Sciatic nerve (tissue), 2 donors: ENCODE measurements at regions not wholly inside any gene's neighbourhood (a gene's known extent, or its start where the extent isn't known, plus 50 kb on each side); places are given as distances from the start of the nearest gene placed in this dataset.

Experiments
- ATAC-seq: fragments of 200-7000 bp; cut with Tn5 transposase; one replicate; pipeline ENCODE4 v1.9.1; 2020; ENCODE audit warnings: mild to moderate bottlenecking, moderate library complexity
- DNase-seq: peaks from one replicate; pipeline ENCODE4 v3.0.0-alpha.2; 2020; ENCODE audit warnings: low spot score
- intact Hi-C: fragments of 100-400 bp; cut with DNase I; formaldehyde crosslinking; loops from one replicate; pipeline ENCODE4 v1.14.2; 2022
- donor health status: DM: no; HTN: no; CAD: no.
- donor health status: DM: no; HTN: no; CAD: no.

DNA sequence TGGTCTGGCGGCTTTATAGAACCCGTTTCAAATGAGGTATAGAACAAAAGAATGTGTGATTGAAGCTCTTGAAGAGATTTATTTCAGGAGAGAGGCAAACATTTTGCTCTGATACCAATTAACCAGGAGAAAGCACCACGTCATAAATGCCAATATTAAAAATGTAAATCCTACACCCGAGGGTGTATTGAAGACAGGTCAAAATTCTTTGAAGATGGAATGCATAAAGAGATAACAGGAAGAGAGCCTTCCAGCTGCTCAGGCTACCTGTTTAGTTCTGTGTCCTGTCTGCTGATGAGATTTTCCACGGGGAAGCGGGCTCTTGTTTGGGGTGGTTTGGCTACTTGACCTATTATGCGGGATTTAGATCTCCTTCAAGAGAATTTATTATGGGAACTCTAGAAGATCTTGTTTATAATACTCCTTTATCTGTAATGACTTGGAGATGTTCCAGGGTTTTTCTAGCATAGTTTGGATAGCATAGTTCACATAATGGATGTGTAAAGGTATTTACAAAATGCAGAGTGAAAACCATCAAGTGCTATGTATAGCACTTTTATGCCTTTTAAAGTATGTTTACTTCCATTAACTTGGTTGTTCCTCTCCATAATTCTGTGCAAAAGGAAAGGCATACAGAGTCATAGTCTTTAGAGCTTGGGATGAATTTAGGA is 204.5 kb upstream of the SPRED2 start:
- no peak for ATAC-seq
- no peak for DNase-seq
- intact Hi-C loops: no loop called here

DNA sequence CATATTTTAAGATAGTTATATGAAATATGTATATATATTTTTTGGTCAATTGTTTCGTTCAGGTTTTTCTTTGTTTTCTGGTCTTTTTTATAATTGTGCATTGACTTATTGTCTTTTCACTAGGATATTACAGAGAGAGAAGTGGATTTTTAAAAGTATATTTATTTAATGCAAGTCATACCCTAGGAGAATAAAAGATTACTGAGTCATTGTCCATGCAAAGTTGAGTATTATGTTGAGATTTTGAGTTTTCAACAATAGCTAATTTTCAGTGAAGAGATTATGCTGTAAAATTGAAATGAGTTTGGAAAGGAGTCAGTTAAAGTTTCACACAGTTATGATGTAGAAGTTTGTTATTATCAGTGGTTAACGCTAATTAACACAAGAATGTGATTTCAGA is 203.6 kb upstream of the SPRED2 start:
- no peak for DNase-seq
- intact Hi-C loops: no loop called here
- ATAC-seq: no peak

DNA sequence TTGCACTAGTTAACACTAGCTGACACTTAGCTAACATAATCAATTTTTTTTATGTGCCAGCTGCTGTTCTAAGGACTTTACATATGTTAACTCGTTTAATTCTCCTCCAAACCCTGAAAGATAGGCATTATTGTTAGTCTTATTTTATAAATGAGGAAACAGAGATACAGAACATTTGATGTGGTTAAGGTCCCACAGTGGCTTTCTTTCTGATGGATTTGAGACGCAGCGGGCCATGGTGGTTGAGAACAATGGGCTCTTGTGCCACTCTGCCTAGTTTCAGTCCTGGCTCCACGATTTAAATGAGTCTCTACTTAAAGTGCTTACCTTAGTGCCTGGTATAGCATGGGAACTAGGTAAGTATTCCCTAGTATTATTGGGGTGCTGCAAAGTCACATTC is 201.9 kb upstream of the SPRED2 start:
- intact Hi-C loops: no loop called here
- DNase-seq: no peak

DNA sequence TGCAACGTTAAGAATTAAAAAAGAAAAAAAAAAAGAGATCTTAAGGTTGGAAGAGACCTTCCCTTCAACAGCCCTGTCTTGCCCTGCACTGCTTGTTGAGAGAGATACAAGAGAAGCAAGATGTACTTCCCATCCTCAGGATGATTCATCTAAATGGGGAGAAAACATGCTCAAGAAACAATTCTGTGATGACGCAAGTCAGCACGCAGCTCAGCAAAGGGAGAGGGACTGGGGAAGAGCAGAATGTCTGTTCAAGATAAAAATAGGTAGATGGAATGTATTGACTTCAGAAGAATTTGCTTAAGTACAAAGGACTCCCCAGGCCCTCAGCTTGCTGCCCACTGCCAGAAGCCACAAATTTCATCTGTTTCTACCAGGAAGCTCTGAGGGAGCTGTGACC is 198.2 kb upstream of the SPRED2 start:
- ATAC-seq: no peak

More for the DNA sequence above, 201.9 kb upstream of the SPRED2 start:
- ATAC-seq: no peak

DNA sequence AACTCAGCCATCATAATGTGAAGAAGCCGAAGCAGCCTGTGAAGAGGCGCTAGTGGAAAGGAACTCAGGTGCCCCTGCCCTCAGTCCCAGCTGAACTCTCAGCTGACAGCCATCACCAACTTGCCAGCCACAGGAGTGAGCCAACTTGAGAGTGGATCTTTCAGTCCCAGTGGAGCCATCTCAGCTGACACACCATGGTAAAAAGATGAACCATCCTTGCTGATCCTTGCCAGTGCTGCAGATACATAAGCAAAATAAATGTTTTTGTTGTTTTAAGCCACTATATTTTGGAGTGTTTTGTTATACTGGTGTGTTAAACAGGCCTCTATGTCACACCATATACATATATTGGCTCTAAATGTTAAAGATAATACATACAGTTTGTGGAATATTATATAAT is 195.8 kb upstream of the SPRED2 start:
- DNase-seq (no peak), ATAC-seq (no peak)
- intact Hi-C loops: loop anchor here (10.0 kb wide), 1 partner anchor 1327 kb away; no protein-coding TSS in a partner anchor

More for the DNA sequence above, 198.2 kb upstream of the SPRED2 start:
- no peak for DNase-seq
- intact Hi-C loops: no loop called here

DNA sequence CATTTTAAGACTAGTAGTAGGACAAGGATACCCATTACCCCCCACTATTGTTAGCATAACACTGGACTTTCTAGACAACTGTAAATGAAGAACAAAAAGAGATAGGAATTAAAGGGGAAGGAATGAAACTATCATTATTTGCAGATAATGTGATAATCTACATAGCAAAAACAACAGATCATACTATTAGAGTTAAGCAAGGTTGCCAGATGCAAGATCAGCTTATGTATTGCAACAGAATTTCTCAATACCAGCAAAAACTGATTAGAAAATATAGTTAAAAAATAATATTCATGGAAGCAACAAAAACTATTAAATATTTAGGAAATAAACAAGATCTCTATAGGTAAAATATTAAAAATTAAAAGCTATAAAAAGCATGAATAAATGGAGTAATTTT is 194.4 kb upstream of the SPRED2 start:
- ATAC-seq: no peak
- DNase-seq: no peak
- intact Hi-C loops: loop anchor here (10.0 kb wide), 1 partner anchor 1328 kb away; no protein-coding TSS in a partner anchor

DNA sequence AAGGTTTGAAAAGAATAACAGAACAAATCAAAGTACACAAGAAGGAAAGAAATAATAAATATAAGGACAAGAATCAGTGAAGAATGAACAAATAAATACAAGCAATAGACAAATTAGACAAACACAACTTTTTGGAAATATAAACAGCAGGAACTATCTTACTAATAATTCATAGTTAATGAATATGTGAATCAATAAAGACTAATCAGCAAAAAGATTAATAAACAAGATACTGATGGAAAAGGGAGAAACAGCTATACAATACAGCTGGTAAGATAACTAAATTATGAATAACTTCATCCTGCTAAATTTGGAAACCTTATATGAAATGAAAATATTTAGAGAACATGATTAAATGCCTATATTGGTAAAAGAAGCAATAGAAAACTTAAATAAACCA is 193.6 kb upstream of the SPRED2 start:
- intact Hi-C loops: loop anchor here (10.0 kb wide), 1 partner anchor 1329 kb away; no protein-coding TSS in a partner anchor
- DNase-seq: no peak
- ATAC-seq: no peak

DNA sequence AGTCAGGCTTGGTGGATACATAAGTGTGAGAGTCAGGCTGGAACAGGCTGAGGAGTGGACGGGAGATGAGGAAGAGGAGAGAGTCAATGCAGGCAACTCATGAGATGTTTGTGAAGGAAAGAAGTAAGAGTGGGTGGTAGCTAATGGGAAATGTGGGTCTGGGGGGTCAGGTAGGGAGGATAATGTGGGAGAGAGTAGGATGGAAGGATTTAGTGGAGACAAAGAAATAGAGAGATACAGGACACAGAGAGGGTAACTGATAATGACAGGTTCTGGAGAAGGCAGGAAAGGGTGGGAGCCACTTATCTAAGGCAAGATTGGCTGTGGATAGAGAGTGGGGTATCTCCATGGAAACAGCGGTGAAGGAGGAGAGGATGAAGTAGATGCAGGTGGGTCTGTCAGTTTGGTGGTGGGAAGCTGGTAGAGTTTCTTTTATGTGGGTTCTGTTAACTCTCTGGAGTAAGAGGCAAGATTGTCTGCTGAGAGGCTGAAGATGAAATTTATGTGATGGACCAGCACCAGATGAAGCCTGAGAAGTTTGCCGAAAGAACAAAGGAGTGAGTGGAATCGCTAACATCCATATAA is 190.6 kb upstream of the SPRED2 start:
- no peak for ATAC-seq
- DNase-seq: no peak
- intact Hi-C loops: loop anchor here (10.0 kb wide), 1 partner anchor 1332 kb away; no protein-coding TSS in a partner anchor

DNA sequence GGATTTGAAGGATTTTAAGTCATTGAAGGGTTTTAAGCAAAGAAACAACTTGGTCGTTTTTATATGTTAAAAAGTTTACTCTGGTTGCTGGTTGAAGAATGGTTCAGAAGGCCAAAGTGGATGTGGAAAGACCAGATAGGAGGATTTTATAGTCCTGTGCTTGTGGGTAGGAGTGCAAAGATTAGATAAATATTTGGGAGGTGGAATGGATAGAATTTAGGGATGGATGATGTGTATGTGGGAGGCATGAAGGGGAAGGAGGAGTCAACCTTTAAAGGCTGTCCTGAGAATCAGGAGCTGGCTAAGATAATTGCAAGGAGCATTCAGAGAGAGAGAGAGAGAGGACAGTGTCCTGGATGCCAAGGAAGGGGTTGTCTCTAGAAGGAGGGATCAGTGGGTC is 190.1 kb upstream of the SPRED2 start:
- intact Hi-C loops: loop anchor here (10.0 kb wide), 1 partner anchor 1332 kb away; no protein-coding TSS in a partner anchor
- ATAC-seq (no peak), DNase-seq (no peak)

DNA sequence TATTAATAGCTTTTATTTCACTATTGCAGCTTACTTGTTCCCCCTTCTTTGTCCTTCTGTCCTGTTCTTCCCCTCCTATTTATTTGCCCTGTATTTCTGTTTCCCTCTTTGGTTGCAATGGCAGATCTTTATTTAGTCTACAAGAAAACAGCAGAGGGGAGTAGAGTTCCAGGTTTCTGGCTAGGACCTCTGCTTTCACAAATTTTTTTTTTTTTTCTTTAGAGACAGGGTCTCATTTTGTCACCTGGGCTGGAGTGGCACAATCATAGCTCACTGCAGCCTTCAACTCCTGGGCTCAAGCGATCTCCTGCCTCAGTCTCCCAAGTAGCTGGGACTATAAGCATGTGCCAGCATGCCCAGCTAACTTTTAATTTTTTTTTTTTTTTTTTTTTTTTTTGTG is 188.1 kb upstream of the SPRED2 start:
- intact Hi-C loops: loop anchor here (10.0 kb wide), 1 partner anchor 1334 kb away; no protein-coding TSS in a partner anchor
- ATAC-seq: no peak
- DNase-seq: no peak

DNA sequence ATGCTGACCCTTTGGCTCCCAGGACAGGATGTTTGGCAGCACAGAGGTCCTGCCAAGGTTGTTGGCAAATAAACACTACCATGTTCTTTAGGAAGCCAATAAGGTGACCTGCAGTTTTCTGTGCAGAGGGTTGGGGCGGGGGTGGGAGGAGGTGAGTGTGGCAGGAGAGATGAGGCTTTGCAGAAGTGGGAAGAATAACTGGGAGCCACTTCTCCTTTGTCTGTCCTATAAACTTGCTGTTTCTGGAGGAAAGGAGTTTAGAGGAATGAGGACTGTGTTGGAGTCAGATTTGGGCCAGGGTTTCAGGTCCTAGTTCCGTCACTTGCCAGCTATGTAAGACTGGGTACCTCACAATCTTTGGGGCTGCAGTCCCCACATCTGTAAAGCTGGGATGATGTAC is 187.6 kb upstream of the SPRED2 start:
- ATAC-seq (no peak), DNase-seq (no peak)

DNA sequence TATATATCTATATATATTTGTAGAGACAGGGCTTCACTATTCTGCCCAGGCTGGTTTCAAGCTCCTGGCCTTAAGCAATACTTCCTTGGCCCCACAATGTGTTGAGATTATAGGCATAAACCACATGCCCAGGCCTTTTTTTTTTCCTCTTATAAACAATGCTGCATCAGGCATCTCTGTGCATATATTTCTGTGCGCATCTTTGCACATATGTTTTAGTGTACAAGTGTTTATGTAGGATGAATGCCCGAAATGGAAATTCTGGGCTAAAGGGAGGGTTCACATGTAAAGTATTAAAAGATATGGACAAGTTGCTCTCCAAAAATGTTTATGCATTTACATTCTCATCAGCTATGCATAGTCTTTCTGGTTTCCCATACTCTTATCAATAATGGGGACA is 183.2 kb upstream of the SPRED2 start:
- ATAC-seq: no peak
- DNase-seq: no peak
- intact Hi-C loops: no loop called here

More for the DNA sequence above, 187.6 kb upstream of the SPRED2 start:
- intact Hi-C loops: loop anchor here (10.0 kb wide), 1 partner anchor 1335 kb away; no protein-coding TSS in a partner anchor

DNA sequence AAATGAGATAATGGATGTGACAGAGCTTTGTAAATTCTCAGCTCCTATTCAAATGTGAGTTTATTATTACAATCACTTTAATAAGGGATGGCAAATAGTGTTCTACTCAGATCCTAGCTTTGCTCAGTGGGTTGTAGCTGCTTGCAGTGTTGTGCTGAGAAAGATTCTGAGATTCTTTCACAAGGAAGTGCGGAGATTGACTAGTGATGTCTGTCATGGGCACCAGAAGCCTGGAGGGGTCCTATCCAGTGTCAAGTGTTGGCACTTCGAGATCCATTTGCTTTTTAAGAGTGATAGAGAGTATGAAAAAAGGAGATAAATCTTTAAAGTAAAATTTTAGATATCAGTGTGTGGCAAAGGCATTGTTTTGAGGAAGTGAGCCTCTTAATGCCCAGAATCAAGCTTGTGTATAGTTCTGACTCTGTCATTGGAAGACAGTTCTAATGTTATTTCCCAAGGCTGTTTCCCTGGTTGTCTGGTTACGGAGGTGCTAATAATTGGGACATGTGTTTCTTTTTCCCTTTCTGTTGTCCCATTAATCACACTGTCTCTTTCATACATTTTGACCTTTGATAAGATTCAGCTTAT is 181.7 kb upstream of the SPRED2 start:
- no peak for DNase-seq
- intact Hi-C loops: no loop called here
- no peak for ATAC-seq

DNA sequence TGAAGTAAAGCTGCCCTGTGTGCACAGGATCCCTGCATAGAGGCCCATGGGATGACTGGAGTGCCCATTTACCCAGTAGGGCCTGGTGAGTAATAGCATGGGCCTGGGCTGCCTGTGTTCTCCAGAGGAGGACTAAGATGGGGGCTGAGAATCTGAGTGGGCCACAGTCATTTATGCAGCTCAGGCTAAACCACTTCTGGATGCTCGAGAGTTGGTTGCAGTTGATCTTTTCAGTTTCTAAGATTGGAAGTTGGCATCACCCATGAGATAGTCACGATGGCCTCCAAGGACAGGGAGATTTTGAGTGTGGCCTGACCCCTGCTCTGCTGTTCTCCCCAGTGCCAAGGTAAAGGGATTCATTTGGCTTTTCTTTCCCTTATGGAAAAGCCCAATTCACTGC is 179.1 kb upstream of the SPRED2 start:
- intact Hi-C loops: no loop called here
- ATAC-seq (no peak), DNase-seq (no peak)

DNA sequence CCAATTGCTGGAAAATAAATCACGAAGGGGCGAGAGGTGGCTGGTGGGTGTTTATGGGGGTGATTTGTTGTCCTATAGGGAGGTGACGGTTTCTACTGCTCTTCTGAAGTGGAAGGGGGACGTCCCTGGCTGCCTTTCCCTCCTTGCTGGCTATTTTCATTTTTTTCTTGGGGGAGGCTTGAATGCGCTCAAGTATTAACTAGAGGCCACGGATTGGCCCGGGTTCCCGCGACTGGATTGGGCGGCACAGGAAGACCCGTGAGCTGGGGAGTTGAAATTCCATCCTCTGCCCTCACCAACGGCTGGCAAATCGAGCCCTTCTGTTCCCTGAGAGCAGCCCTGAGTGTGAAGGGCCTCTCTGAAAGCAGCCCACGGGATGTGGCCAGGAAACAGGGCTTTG is 176.5 kb upstream of the SPRED2 start:
- no peak for DNase-seq
- intact Hi-C loops: no loop called here

DNA sequence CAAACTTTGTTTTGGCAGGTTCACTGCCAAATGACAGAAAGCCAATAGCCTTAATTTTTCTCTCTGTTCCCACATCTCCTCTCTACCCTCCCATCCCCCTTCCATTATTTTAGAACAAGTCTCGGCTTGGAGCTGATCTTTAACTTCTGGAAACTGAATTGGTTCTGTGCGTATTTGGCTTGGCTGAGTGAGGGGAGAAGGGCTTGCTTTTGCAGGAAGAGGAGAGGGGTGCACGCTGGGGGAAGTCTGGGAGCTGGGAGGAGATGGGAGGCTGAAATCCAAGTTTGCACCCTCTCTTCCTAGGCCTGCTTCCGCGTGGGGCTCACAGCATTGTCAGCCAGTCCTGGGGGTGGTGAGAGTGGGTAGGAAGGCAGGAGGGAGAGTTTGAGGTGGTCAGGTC is 176.1 kb upstream of the SPRED2 start:
- ATAC-seq: no peak
- no peak for DNase-seq
- intact Hi-C loops: no loop called here

More for the DNA sequence above, 176.5 kb upstream of the SPRED2 start:
- peak; percentile 35 for ATAC-seq

DNA sequence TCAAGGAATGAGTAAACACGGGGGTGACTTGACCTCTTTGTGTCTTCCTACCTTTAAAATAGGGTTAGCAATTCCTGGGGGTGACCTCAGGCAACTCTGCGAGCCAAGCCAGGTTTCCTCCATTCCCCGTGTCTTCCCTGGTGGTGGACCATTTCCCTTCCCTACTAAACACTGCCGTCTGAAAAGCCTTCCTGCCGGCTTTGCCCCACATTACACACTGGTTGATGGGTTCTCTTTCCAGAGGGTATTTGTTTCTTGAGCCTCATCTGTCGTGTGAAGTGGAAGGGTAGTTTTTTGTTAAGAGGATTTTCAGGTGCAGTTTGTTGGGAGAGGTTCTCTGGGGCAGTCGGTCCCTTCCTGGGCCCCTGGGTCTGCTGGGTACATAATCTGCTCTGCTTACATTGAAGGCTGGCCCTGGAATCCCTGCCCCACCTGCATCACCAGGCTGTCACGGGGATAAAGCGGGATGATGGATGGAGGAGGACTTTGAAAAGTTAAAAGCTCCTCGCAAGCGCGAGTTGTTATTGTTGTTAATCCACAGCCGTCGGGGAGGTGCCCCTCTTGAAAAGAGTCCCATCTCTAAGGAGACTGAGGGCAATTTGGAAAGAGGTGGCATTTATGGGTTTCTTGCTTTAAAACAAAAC is 175.4 kb upstream of the SPRED2 start:
- intact Hi-C loops: no loop called here
- DNase-seq (no peak), ATAC-seq (no peak)

DNA sequence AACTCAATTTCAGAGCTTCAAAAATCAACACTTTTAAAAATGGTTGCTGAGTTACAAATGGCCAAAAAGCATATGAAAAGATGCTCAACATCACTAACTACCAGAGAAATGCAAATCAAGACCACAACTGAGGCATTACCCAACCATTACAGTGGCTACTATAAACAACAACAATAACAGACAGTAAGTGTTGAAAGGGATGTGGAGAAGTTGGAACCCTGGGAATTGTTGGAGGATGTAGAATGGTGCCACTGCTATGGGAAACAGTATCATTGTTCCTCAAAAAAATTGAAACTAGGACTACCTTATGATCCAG is 173.3 kb upstream of the SPRED2 start:
- intact Hi-C loops: no loop called here

DNA sequence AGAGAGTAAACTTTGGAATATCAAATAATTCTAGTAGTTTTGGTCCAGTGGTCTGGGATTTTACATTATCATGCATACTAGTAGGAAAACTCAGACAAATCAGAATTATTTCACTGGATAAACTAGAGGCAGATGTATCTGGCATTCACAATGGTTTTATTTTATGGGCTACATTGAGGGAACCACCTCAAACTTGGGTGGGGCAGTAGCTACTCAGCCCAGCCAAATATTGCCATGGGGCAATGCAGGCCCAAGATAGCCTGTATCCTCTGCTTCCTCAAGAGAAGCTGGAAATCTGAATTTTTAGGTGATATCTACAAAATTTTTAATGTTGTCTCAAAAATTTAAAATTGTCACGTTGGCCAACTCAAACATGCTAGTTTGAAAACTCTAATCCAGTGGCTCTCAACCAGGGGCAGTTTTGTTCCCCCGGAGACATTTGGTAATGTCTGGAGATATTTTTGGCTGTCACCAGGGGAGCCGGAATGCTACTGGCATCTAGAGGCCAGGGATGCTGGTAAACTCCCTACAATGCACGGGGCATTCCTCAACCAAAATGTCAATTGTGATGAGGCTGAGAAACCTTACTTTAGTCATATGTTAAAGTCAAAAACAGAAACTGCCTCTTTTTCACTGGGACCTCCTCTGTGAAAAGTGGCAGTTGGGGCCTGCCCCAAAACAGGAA is 172.8 kb upstream of the SPRED2 start:
- intact Hi-C loops: no loop called here
- DNase-seq: no peak
- no peak for ATAC-seq

More for the DNA sequence above, 173.3 kb upstream of the SPRED2 start:
- no peak for ATAC-seq
- DNase-seq: no peak
